Gastrocnemius medialis (tissue), 4 donors: ENCODE measurements at regions not wholly inside any gene's neighbourhood (a gene's known extent, or its start where the extent isn't known, plus 50 kb on each side); places are given as distances from the start of the nearest gene placed in this dataset.
"Not testable (repeated sequence)": the region's sequence is repeated elsewhere in the genome, so short reads cannot be mapped to it uniquely, and the experiment has no call there.

Experiments
- POLR2A ChIP-seq, 2 donors: fragments of 450-650 bp; IDR thresholded peaks; one replicate each; pipeline ENCODE4 v1.6.1; 2017; ENCODE audit warnings: antibody characterized with exemption in 2 of 2, mild to moderate bottlenecking in 2 of 2, moderate library complexity in 2 of 2
- TF ChIP-seq, protein P1 (sequence below), 5 experiments: fragments of 450-650 bp in 3 of 5; fragments of 200-600 bp in 2 of 5; sonication (generic) in 2 of 5; IDR thresholded peaks in 4 of 5; conservative IDR thresholded peaks in 1 of 5; 1 replicate in 4 of 5; 2 replicates in 1 of 5; pipeline ENCODE4 v1.5.1; 2016 to 2019; ENCODE audit warnings: antibody characterized with exemption in 5 of 5, mild to moderate bottlenecking in 3 of 5, moderate library complexity in 3 of 5

DNA sequence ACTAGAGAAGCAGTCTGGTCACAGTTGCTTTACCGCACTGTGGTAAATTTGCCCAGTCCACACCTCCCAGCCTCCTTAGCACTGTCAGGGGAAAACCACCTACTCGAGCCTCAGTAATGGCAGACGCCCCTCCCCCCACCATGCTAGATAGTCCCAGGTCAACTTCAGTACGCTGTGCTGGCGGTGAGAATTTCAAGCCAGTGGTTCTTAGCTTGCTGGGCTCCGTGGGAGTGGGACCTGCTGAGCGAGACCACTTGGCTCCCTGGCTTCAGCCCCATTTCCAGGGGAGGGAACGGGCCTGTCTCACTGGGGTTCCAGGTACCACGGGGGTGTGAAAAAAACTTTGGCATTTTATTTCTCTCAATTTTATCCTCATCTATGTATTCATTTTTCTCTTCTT lies 194.8 kb downstream of the TNFSF18 start:
- TF ChIP-seq POLR2A (IDR thresholded peaks at IDR 0.05): not testable (repeated sequence)
- TF ChIP-seq, protein P1, sequence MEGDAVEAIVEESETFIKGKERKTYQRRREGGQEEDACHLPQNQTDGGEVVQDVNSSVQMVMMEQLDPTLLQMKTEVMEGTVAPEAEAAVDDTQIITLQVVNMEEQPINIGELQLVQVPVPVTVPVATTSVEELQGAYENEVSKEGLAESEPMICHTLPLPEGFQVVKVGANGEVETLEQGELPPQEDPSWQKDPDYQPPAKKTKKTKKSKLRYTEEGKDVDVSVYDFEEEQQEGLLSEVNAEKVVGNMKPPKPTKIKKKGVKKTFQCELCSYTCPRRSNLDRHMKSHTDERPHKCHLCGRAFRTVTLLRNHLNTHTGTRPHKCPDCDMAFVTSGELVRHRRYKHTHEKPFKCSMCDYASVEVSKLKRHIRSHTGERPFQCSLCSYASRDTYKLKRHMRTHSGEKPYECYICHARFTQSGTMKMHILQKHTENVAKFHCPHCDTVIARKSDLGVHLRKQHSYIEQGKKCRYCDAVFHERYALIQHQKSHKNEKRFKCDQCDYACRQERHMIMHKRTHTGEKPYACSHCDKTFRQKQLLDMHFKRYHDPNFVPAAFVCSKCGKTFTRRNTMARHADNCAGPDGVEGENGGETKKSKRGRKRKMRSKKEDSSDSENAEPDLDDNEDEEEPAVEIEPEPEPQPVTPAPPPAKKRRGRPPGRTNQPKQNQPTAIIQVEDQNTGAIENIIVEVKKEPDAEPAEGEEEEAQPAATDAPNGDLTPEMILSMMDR (IDR thresholded peaks at IDR 0.05 in 4 of 5, conservative IDR thresholded peaks at IDR 0.05 in 1 of 5): not testable (repeated sequence)
